A549 (cell line): ENCODE measurements at regions not wholly inside any gene's neighbourhood (a gene's known extent, or its start where the extent isn't known, plus 50 kb on each side); places are given as distances from the start of the nearest gene placed in this dataset.
"Not testable (repeated sequence)": the region's sequence is repeated elsewhere in the genome, so short reads cannot be mapped to it uniquely, and the experiment has no call there.

Source experiments
- ATAC-seq, 2 experiments: fragments of 200-7000 bp in 1 of 2; fragments of >200 bp in 1 of 2; cut with Nextera tagmentation in 1 of 2; cut with Tn5 transposase in 1 of 2; 3 replicates each; pipeline versions ENCODE4 v1.8.0 to v1.9.1; 2018 to 2020; ENCODE audit warnings: mild to moderate bottlenecking in 1 of 2, moderate library complexity in 1 of 2
- CTCF ChIA-PET: fragments of 300-600 bp; sonication (Branson Sonifier 250); formaldehyde crosslinking; extraction: SDS; loops from one replicate; lab custom pipeline; 2021; ENCODE audit warnings: antibody characterized with exemption, inconsistent platforms; lab: Yijun Ruan, JAX
- POLR2A ChIA-PET: fragments of 350-600 bp; formaldehyde crosslinking; extraction: SDS; loops from one replicate; lab custom pipeline; 2021; ENCODE audit warnings: antibody characterized with exemption, inconsistent platforms; lab: Yijun Ruan, JAX
- DNase-seq, 2 experiments: peaks; one replicate each; pipeline versions ENCODE4 v3.0.0 to v3.0.0-alpha.2; 2011 to 2016; ENCODE audit warnings: low read depth in 1 of 2, low spot score in 1 of 2
- FAIRE-seq: peaks from 2 replicates; lab custom pipeline; 2011; peaks lifted over from hg19 to GRCh38; lab: Jason Lieb, UNC
- H3K27ac ChIP-seq, 2 experiments: fragments of >200 bp; sonication (Bioruptor Twin); formaldehyde crosslinking; 3 replicates each; pipeline ENCODE4 v1.5.1; 2016 to 2017
- H3K4me1 ChIP-seq: fragments of >200 bp; sonication (Bioruptor Twin); formaldehyde crosslinking; 3 replicates; pipeline ENCODE4 v1.6.1; 2016
- H3K4me2 ChIP-seq: fragments of >200 bp; sonication (Bioruptor Twin); formaldehyde crosslinking; 3 replicates; pipeline ENCODE4 v1.6.1; 2016
- H3K4me3 ChIP-seq: fragments of >200 bp; sonication (Bioruptor Twin); formaldehyde crosslinking; 3 replicates; pipeline ENCODE4 v1.5.1; 2016
- H3K9me3 ChIP-seq: fragments of >200 bp; sonication (Bioruptor Twin); formaldehyde crosslinking; 3 replicates; pipeline ENCODE4 v1.6.1; 2016
- BHLHE40 ChIP-seq: IDR thresholded peaks from 2 replicates; pipeline ENCODE4 v1.6.1; 2012; ENCODE audit warnings: low read depth, low read length, inconsistent platforms
- CBX8 ChIP-seq: fragments of 200-600 bp; sonication (generic); IDR thresholded peaks from 2 replicates; pipeline ENCODE4 v1.6.1; 2016
- CEBPB ChIP-seq, 2 experiments: fragments of >200 bp in 1 of 2; sonication (Bioruptor Twin) in 1 of 2; formaldehyde crosslinking in 1 of 2; IDR thresholded peaks; 2 replicates each; pipeline ENCODE4 v1.6.1; 2012 to 2016
- FOSB ChIP-seq: fragments of 250-450 bp; sonication (Bioruptor Pico); IDR thresholded peaks from 2 replicates; pipeline ENCODE4 v1.5.0; 2020; ENCODE audit warnings: mild to moderate bottlenecking, moderate library complexity
- FOSL2 ChIP-seq, 2 experiments: fragments of 450-650 bp in 1 of 2; fragments of >200 bp in 1 of 2; sonication (Bioruptor Twin) in 1 of 2; formaldehyde crosslinking; IDR thresholded peaks; 2 replicates each; pipeline versions ENCODE4 v1.5.0 to v1.6.1; 2016 to 2020; ENCODE audit warnings: mild to moderate bottlenecking in 1 of 2, moderate library complexity in 1 of 2
- FOXS1 ChIP-seq: fragments of 250-450 bp; sonication (Bioruptor Pico); IDR thresholded peaks from 2 replicates; pipeline ENCODE4 v1.5.0; 2020; ENCODE audit warnings: mild to moderate bottlenecking, moderate library complexity
- HOXA7 ChIP-seq: fragments of 250-450 bp; sonication (Bioruptor Pico); IDR thresholded peaks from 2 replicates; pipeline ENCODE4 v1.5.0; 2020; ENCODE audit warnings: mild to moderate bottlenecking, moderate library complexity
- MAFK ChIP-seq: fragments of 450-650 bp; IDR thresholded peaks from 2 replicates; pipeline ENCODE4 v1.6.1; 2014; ENCODE audit not compliant: partially characterized antibody
- MAZ ChIP-seq: fragments of 150-350 bp; IDR thresholded peaks from 2 replicates; pipeline ENCODE4 v1.6.1; 2014; ENCODE audit warnings: antibody characterized with exemption, low read depth, low read length, borderline replicate concordance
- MYC ChIP-seq: IDR thresholded peaks from 2 replicates; pipeline ENCODE4 v1.6.1; 2012; ENCODE audit warnings: mild to moderate bottlenecking, inconsistent platforms, low read length, improper control_type of control experiment, borderline replicate concordance
- NFE2L2 ChIP-seq: fragments of 150-350 bp; conservative IDR thresholded peaks from 2 replicates; pipeline ENCODE4 v1.6.1; 2014; ENCODE audit warnings: low read length
- RARB ChIP-seq: fragments of 250-450 bp; sonication (Bioruptor Pico); IDR thresholded peaks from 2 replicates; pipeline ENCODE4 v1.8.0; 2021; ENCODE audit warnings: mild to moderate bottlenecking, moderate library complexity
- RNF2 ChIP-seq: fragments of 200-600 bp; sonication (generic); IDR thresholded peaks from 2 replicates; pipeline ENCODE4 v1.6.1; 2016; ENCODE audit warnings: low read depth, mild to moderate bottlenecking, antibody characterized with exemption, moderate library complexity, borderline replicate concordance
- TFCP2L1 ChIP-seq: fragments of 250-450 bp; sonication (Bioruptor Pico); IDR thresholded peaks from 2 replicates; pipeline ENCODE4 v1.5.0; 2021; ENCODE audit warnings: mild to moderate bottlenecking
- TP53 ChIP-seq: fragments of 250-450 bp; sonication (Bioruptor Pico); IDR thresholded peaks from 2 replicates; pipeline ENCODE4 v1.5.0; 2021; ENCODE audit warnings: mild to moderate bottlenecking, moderate library complexity
- ZC3H11A ChIP-seq: fragments of 450-650 bp; IDR thresholded peaks from 2 replicates; pipeline ENCODE4 v1.6.1; 2014; ENCODE audit warnings: antibody characterized with exemption, mild to moderate bottlenecking
- ZNF302 ChIP-seq: fragments of 250-450 bp; sonication (Bioruptor Pico); IDR thresholded peaks from 2 replicates; pipeline ENCODE4 v1.9.0; 2021; ENCODE audit warnings: inconsistent platforms, mild to moderate bottlenecking, moderate library complexity
- WGBS: methylation state at CpG from one replicate; pipeline ENCODE4 v1.1.6; 2017; ENCODE audit errors: missing lambda C conversion rate; 5-methylcytosine and 5-hydroxymethylcytosine counted together
- TF ChIP-seq, protein P1 (sequence below): fragments of >200 bp; sonication (Bioruptor Twin); formaldehyde crosslinking; IDR thresholded peaks from 2 replicates; pipeline ENCODE4 v1.6.1; 2016
- TF ChIP-seq, protein P2 (sequence below): fragments of >200 bp; sonication (Bioruptor Twin); formaldehyde crosslinking; IDR thresholded peaks from 3 replicates; pipeline ENCODE4 v1.5.1; 2016
- TF ChIP-seq, protein P3 (sequence below): IDR thresholded peaks from 2 replicates; pipeline ENCODE4 v1.6.1; 2012
- TF ChIP-seq, protein P4 (sequence below): IDR thresholded peaks from 2 replicates; pipeline ENCODE4 v1.6.1; 2012

DNA sequence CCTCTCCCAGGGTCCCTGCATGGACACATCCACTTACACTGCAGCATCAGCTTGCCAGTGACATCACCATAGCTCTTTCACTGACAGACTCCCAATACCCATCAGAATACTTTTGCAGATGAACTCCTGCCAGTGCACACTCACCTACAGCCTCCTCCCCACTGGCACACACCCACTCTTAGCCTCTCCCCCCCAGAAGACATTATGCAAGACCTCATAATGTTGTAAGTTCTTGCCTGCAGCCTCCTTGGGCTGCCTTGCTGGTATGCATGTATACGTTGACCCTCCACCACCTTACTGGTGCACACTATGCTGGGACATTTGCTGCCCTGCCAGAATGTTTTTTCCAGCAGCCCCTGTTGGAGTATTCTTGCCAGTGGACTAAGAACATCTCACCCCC lies 324.2 kb downstream of the AEBP2 start:
- no peaks in the 10 kb centered on the region for H3K9me3 ChIP-seq
- ATAC-seq (no peak), FAIRE-seq (no peak), DNase-seq (no peak)
- no peak for TF ChIP-seq HOXA7 (CRISPR knock-in tag)
- no peak for TF ChIP-seq TP53 (CRISPR knock-in tag)
- TF ChIP-seq FOXS1 (CRISPR knock-in tag) = no peak
- TF ChIP-seq MYC = no peak
- TF ChIP-seq NFE2L2 = no peak
- no peak for TF ChIP-seq CBX8
- no peak for TF ChIP-seq CEBPB (IDR thresholded peaks at IDR 0.05)
- TF ChIP-seq, protein P1, sequence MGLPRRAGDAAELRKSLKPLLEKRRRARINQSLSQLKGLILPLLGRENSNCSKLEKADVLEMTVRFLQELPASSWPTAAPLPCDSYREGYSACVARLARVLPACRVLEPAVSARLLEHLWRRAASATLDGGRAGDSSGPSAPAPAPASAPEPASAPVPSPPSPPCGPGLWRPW = no peak
- H3K27ac ChIP-seq = no peak overlapping the region
- peaks cover 11% of the 10 kb centered on the region; the same call in 2 of the 3 replicates for H3K4me1 ChIP-seq
- CTCF ChIA-PET = interaction anchor here (0.8 kb wide), 1 partner anchor 25 kb away, joined by 3 read pairs; no protein-coding TSS in a partner anchor
- no peak overlapping the region for H3K4me2 ChIP-seq
- POLR2A ChIA-PET = no interaction called here
- H3K4me3 ChIP-seq = no peak overlapping the region
- WGBS = 88% methylated on average over 1 of the region's 1 CpG

DNA sequence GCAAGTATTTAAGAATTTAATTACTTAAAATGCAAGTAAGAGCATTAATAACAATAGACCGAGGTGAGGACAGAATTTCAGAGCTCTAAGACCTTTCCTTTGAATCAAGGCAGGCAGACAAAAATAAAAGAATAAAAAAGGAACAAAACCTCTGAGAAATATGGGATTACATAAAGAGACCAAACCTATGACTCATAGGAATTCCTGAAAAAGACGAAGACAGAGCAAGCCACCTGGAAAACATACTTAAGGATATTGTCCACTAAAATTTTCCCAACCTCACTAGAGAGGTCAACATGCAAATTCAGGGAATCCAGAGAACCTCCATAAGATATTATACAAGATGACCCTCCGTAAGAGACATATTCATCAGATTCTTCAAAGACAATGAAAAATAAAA lies 325.1 kb downstream of the AEBP2 start:
- Histone ChIP-seq H3K4me3 (no peak overlapping the region), H3K27ac (no peak overlapping the region), H3K4me1 (peaks cover 3% of the 10 kb centered on the region; the same call in 1 of the 3 replicates), H3K9me3 (no peaks in the 10 kb centered on the region), H3K4me2 (no peak overlapping the region)
- ChIA-PET POLR2A (no interaction called here), CTCF (no interaction called here)
- DNase-seq = no peak
- ATAC-seq = no peak
- 47% methylated on average over 3 of the region's 3 CpGs for WGBS
- FAIRE-seq = no peak
- no peak for TF ChIP-seq ZC3H11A
- no peak for TF ChIP-seq FOSL2 (IDR thresholded peaks at IDR 0.05)
- TF ChIP-seq FOSL2 (CRISPR knock-in tag; IDR thresholded peaks at IDR 0.05) = peak; percentile 48; the same call in 1 of the 2 replicates

DNA sequence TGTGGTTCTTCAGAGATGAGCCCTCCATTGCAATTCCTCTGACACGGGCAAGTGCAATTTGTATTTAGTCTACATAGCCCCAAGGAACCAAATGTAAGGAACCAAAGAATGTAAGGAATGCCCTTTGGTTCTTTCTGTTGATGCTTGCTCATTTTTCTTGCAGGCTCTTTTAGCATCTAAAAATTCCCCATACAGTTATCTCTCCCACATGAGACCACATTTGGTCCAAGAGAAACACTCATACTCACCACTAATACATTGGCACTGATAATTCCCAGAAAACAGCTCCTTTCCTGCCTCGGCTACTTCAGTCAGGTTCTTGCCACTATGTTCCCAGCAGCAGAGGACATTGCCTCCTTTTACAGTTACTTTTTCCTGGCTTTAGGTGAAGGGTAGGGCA lies 332.6 kb downstream of the AEBP2 start:
- CTCF ChIA-PET = interaction anchor here (0.6 to 1.0 kb wide), 2 partner anchors 116 to 121 kb away, joined by 3 read pairs; no protein-coding TSS in a partner anchor
- ATAC-seq (no peak), DNase-seq (no peak), FAIRE-seq (no peak)
- 35% methylated on average over 2 of the region's 2 CpGs for WGBS
- Histone ChIP-seq H3K4me1 (no peaks in the 10 kb centered on the region), H3K4me3 (no peak overlapping the region), H3K4me2 (no peak overlapping the region), H3K9me3 (no peaks in the 10 kb centered on the region), H3K27ac (no peak overlapping the region)
- TF ChIP-seq, protein P2, sequence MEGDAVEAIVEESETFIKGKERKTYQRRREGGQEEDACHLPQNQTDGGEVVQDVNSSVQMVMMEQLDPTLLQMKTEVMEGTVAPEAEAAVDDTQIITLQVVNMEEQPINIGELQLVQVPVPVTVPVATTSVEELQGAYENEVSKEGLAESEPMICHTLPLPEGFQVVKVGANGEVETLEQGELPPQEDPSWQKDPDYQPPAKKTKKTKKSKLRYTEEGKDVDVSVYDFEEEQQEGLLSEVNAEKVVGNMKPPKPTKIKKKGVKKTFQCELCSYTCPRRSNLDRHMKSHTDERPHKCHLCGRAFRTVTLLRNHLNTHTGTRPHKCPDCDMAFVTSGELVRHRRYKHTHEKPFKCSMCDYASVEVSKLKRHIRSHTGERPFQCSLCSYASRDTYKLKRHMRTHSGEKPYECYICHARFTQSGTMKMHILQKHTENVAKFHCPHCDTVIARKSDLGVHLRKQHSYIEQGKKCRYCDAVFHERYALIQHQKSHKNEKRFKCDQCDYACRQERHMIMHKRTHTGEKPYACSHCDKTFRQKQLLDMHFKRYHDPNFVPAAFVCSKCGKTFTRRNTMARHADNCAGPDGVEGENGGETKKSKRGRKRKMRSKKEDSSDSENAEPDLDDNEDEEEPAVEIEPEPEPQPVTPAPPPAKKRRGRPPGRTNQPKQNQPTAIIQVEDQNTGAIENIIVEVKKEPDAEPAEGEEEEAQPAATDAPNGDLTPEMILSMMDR = no peak
- TF ChIP-seq MAZ (no peak), TP53 (CRISPR knock-in tag) (no peak), FOSB (CRISPR knock-in tag) (no peak), CBX8 (no peak), ZNF302 (no peak)
- POLR2A ChIA-PET = no interaction called here

DNA sequence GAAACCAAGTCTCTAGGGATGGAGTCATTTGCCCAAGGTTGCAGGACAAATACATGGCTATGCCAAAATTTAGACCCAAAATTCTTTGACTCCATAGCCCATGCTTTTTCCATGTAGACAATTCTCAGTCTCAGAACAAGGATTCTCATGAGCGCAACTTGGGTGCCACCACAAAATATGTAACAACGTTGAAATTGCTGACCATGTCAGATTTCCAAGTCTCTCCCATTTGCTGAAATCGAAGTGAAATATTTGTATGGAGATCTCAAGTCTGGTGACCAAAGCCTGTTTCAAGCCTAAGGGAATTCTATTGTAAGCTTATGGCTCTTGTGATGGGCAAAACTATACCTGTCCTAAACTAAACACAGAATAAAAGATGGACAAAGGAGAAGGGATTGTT lies 333.5 kb downstream of the AEBP2 start:
- DNase-seq (no peak), ATAC-seq (no peak), FAIRE-seq (no peak)
- POLR2A ChIA-PET = no interaction called here
- TF ChIP-seq MAFK = peak; percentile 83
- TF ChIP-seq TFCP2L1 = no peak
- WGBS = 54% methylated on average over 3 of the region's 3 CpGs
- CTCF ChIA-PET = no interaction called here
- no peak overlapping the region for H3K4me2 ChIP-seq
- H3K4me3 ChIP-seq = no peak overlapping the region
- H3K27ac ChIP-seq = no peak overlapping the region
- H3K9me3 ChIP-seq = no peaks in the 10 kb centered on the region
- no peaks in the 10 kb centered on the region for H3K4me1 ChIP-seq

DNA sequence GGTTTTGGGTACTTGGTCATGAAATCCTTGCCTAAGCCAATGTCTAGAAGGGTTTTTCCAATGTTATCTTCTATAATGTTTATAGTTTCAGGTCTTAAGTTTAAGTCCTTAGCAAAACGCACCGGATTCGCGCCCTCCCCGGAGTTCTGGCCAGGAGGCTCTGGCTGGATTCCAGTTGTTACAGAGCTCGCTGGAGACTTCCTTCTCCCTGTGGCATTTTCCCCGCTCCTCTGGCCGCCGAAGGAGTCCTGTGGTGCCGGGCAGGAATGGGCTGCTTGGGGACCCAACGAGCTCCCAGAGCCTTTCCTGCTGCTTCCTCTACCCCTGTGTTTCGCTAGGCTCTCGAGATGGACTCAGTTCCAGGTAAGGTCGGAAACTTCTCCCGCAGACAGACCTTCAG lies 335.9 kb downstream of the AEBP2 start:
- POLR2A ChIA-PET = no interaction called here
- TF ChIP-seq MYC = no peak
- no peak for TF ChIP-seq RNF2
- no peak for TF ChIP-seq RARB
- TF ChIP-seq BHLHE40 = no peak
- TF ChIP-seq, protein P3, sequence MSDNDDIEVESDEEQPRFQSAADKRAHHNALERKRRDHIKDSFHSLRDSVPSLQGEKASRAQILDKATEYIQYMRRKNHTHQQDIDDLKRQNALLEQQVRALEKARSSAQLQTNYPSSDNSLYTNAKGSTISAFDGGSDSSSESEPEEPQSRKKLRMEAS = no peak
- no peak for TF ChIP-seq TP53 (CRISPR knock-in tag)
- no peak for TF ChIP-seq MAFK
- TF ChIP-seq TFCP2L1 = no peak
- TF ChIP-seq, protein P4, sequence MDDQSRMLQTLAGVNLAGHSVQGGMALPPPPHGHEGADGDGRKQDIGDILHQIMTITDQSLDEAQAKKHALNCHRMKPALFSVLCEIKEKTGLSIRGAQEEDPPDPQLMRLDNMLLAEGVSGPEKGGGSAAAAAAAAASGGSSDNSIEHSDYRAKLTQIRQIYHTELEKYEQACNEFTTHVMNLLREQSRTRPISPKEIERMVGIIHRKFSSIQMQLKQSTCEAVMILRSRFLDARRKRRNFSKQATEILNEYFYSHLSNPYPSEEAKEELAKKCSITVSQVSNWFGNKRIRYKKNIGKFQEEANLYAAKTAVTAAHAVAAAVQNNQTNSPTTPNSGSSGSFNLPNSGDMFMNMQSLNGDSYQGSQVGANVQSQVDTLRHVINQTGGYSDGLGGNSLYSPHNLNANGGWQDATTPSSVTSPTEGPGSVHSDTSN = no peak
- 84% methylated on average over 15 of the region's 15 CpGs for WGBS

DNA sequence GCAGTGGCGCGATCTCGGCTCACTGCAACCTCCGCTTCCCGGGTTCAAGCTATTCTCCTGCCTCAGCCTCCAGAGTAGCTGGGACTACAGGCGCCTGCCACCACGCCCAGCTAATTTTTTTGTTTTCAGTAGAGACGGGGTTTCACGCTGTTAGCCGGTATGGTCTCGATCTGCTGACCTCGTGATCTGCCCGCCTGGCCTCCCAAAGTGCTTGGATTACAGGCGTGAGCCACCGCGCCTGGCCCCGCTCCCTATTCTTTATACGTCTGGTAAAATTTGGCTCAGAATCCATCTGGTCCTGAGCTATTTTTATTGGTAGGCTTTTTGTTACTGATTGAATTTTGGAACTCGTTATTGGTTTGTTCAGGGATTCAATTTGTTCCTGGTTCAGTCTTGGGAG lies 336.7 kb downstream of the AEBP2 start:
- ATAC-seq, H3K4me1 ChIP-seq, FAIRE-seq, POLR2A ChIA-PET, H3K4me3 ChIP-seq, DNase-seq, H3K4me2 ChIP-seq, CTCF ChIA-PET, H3K27ac ChIP-seq, H3K9me3 ChIP-seq: not testable (repeated sequence)
- WGBS = 81% methylated on average over 19 of the region's 19 CpGs

More for the DNA sequence above, 335.9 kb downstream of the AEBP2 start:
- CTCF ChIA-PET = no interaction called here
- Histone ChIP-seq H3K4me1 (peaks cover 5% of the 10 kb centered on the region; the same call in 1 of the 3 replicates), H3K9me3 (no peaks in the 10 kb centered on the region), H3K4me3 (no peak overlapping the region), H3K27ac (no peak overlapping the region), H3K4me2 (no peak overlapping the region)
- DNase-seq = no peak
- no peak for ATAC-seq
- no peak for FAIRE-seq
